ENCODE measurements at regions not wholly inside any gene's neighbourhood (a gene's known extent, or its start where the extent isn't known, plus 50 kb on each side); places are given as distances from the start of the nearest gene placed in this dataset.
"Not testable (repeated sequence)": the region's sequence is repeated elsewhere in the genome, so short reads cannot be mapped to it uniquely, and the experiment has no call there.

DNA sequence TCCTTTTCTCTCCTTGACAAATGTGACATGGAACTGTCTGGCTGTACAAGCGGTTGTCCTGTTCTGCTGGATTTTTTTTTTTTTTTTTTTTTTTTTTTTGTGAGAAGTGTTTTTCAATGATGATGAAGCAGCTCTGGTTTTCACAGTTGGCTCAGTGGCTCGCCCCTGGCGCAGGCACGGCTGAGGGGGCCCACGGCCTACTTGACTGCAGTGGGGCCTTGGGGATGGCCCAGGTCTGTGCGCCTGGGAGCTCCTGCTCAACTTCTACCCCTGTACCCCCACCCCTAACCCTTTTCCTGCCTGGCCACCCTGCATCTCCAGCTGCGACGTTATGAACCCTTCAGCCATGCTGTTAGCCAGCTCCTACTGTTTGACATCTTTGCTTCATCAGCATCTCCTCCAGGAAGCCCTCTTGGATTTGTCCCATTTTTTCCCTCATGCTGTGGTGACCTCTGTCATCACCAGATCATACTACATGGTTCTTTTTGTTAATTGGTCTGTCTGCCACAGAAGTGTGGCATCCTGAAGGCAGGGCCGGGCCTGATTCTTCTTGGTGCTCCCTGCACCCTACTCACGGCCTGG is 167.9 kb downstream of the INHBB start:
- TF ChIP-seq POLR2AphosphoS5 (IDR thresholded peaks at IDR 0.05): no peak
- no peak overlapping the region for H3K27ac ChIP-seq

DNA sequence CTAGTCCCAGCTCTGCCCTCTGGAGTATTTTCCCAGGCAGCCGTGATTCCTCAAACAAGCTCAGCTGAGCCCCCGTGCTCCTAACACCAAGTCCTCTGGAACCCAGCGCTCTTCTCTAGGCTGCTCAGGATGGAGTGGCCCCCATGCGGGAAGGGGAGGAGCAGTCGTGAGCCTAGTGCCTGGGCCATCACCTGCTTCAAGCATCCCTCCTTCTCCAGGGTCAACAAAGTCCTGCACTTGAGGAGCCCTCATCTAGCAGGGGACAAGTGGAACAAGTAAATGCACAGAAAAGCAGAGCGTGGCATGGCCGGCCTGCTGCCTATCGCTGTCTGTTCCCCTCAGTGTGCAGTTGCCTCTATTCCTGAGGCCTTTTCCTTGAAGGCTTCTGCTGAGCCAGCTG is 168.6 kb downstream of the INHBB start:
- no peak overlapping the region for H3K27ac ChIP-seq
- intact Hi-C loops (cut with DNase I; ENCODE audit: low total_unique reads): no loop called here
- H3K27me3 ChIP-seq: no peaks in the 10 kb centered on the region
- no peak for DNase-seq (ENCODE audit: low spot score in 2 of 2)
- H3K9me3 ChIP-seq: no peaks in the 10 kb centered on the region
- no peak overlapping the region for H3K4me3 ChIP-seq
- TF ChIP-seq, protein P1, sequence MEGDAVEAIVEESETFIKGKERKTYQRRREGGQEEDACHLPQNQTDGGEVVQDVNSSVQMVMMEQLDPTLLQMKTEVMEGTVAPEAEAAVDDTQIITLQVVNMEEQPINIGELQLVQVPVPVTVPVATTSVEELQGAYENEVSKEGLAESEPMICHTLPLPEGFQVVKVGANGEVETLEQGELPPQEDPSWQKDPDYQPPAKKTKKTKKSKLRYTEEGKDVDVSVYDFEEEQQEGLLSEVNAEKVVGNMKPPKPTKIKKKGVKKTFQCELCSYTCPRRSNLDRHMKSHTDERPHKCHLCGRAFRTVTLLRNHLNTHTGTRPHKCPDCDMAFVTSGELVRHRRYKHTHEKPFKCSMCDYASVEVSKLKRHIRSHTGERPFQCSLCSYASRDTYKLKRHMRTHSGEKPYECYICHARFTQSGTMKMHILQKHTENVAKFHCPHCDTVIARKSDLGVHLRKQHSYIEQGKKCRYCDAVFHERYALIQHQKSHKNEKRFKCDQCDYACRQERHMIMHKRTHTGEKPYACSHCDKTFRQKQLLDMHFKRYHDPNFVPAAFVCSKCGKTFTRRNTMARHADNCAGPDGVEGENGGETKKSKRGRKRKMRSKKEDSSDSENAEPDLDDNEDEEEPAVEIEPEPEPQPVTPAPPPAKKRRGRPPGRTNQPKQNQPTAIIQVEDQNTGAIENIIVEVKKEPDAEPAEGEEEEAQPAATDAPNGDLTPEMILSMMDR (IDR thresholded peaks at IDR 0.05): no peak
- TF ChIP-seq POLR2A (IDR thresholded peaks at IDR 0.05): no peak
- no peak for TF ChIP-seq POLR2AphosphoS5 (IDR thresholded peaks at IDR 0.05)
- H3K36me3 ChIP-seq: no peaks in the 10 kb centered on the region
- H3K4me1 ChIP-seq: peaks cover 0 to under 1% of the 10 kb centered on the region in 2 donors

More for the DNA sequence above, 167.9 kb downstream of the INHBB start:
- Histone ChIP-seq H3K27me3 (no peaks in the 10 kb centered on the region), H3K36me3 (no peaks in the 10 kb centered on the region), H3K4me1 (peaks cover 0 to 7% of the 10 kb centered on the region in 2 donors), H3K4me3 (no peak overlapping the region), H3K9me3 (no peaks in the 10 kb centered on the region)
- intact Hi-C loops (cut with DNase I; ENCODE audit: low total_unique reads): no loop called here
- DNase-seq (ENCODE audit: low spot score in 2 of 2): no peak

DNA sequence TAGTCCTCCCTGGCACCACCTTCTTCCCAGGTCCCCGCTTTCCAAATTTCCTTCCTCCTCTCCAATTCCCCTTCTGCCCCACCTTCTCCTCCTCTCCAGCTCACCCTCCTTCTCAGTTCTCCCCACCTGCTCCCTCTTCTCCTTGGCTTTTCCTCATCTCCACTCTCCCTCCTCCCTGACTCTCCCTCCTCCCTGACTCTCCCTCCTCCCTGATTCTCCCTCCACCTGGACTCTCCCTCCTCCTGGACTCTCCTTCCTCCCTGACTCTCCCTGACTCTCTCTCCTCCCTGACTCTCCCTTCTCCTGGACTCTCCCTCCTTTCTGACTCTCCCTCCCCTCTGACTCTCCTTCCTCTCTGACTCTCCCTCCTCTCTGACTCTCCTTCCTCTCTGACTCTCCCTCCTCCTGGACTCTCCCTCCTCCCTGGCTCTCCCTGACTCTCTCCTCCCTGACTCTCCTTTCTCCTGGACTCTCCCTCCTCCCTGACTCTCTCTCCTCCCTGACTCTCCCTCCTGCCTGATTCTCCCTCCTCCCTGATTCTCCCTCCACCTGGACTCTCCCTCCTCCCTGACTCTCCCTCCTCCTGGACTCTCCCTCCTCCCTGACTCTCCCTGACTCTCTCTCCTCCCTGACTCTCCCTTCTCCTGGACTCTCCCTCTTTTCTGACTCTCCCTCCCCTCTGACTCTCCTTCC is 169.3 kb downstream of the INHBB start:
- H3K4me3 ChIP-seq; H3K27me3 ChIP-seq; intact Hi-C loops (cut with DNase I; ENCODE audit: low total_unique reads); H3K9me3 ChIP-seq; H3K27ac ChIP-seq; DNase-seq (ENCODE audit: low spot score in 2 of 2); H3K4me1 ChIP-seq; H3K36me3 ChIP-seq: not testable (repeated sequence)

DNA sequence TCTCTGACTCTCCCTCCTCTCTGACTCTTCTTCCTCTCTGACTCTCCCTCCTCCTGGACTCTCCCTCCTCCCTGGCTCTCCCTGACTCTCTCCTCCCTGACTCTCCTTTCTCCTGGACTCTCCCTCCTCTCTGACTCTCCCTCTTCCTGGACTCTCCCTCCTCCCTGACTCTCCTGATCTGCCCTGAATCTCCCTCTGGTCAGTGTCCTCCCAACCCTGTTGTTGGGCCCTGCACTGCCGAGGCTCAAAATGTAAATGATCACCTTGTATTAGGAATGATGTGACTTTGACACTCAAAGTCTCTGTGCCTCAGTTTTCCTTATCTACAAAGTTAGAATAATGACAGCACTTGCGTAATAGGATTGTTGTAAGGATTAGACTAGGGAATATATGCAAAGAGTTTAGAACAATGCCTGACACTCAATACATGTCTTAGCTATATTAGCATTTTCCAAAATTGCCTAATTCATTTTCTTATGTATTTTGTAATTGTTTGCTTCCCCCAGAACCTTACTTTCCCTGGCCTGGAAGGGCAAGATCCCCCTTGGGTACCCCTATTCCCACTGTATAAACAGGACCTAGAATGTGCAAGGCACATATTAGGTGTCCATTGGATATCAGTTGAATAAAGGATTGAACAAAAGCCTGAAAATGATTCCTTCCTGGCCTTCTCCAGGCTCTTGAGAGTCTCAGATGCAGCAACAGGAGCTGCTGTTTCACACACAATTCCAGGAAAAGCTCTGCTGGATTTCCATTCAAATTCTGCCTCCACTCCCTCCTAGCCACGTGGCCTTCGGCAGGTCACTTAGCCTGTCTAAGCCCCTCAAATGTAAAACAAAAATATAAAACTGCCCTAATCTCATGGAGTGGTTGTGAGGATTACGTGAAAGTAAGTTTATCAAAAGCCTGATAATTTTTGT is 170.1 kb downstream of the INHBB start:
- TF ChIP-seq POLR2AphosphoS5 (IDR thresholded peaks at IDR 0.05) (no peak), POLR2A (IDR thresholded peaks at IDR 0.05) (no peak)
- TF ChIP-seq, protein P1 (IDR thresholded peaks at IDR 0.05): no peak
- H3K4me1 ChIP-seq: no peaks in the 10 kb centered on the region
- H3K9me3 ChIP-seq: no peaks in the 10 kb centered on the region
- no peak for DNase-seq (ENCODE audit: low spot score in 2 of 2)
- intact Hi-C loops (cut with DNase I; ENCODE audit: low total_unique reads): no loop called here
- H3K36me3 ChIP-seq: no peaks in the 10 kb centered on the region
- no peak overlapping the region for H3K4me3 ChIP-seq
- no peak overlapping the region for H3K27ac ChIP-seq
- H3K27me3 ChIP-seq: no peaks in the 10 kb centered on the region

DNA sequence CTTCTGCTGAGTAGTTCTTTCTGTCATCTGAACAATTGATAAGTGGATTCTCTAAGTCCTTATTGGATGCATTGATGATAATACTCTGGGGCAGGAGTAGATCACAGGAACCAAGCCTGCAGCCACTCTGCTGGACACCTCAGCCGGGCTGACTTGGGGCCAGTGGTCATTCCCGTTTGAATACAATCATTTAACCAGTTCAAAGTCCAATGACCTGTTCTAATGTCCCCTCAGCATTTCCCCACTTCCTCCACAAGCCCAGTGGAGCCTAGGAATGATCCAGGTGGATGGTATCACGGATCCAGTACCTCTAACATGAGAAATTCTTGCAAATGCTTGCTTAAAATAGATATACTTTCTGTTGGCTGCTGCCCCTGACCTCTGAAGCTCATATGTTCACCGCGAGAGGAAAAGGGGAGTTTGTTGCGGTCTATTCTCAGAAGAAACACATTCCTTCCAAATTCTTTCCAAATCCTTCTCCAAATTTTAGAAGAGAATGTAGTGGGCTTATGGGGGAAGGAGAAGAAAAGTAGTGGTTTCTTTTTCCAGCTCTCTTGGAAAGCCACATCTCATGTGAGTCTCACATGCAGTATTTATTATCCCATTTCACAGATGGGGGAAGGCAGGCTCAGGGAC is 170.9 kb downstream of the INHBB start:
- H3K4me3 ChIP-seq: no peak overlapping the region
- TF ChIP-seq POLR2A (IDR thresholded peaks at IDR 0.05) (no peak), POLR2AphosphoS5 (IDR thresholded peaks at IDR 0.05) (no peak)
- TF ChIP-seq, protein P1 (IDR thresholded peaks at IDR 0.05): no peak
- H3K4me1 ChIP-seq: no peaks in the 10 kb centered on the region
- no peaks in the 10 kb centered on the region for H3K36me3 ChIP-seq
- peak overlapping the region in 1 of 2 donors; percentile 19 for H3K27ac ChIP-seq
- H3K9me3 ChIP-seq: no peaks in the 10 kb centered on the region
- H3K27me3 ChIP-seq: no peaks in the 10 kb centered on the region
- intact Hi-C loops (cut with DNase I; ENCODE audit: low total_unique reads): loop anchor here (1.0 kb wide), 1 partner anchor 25 kb away; no protein-coding TSS in a partner anchor
- DNase-seq (ENCODE audit: low spot score in 2 of 2): no peak
